ENCODE measurements at regions not wholly inside any gene's neighbourhood (a gene's known extent, or its start where the extent isn't known, plus 50 kb on each side); places are given as distances from the start of the nearest gene placed in this dataset.

DNA sequence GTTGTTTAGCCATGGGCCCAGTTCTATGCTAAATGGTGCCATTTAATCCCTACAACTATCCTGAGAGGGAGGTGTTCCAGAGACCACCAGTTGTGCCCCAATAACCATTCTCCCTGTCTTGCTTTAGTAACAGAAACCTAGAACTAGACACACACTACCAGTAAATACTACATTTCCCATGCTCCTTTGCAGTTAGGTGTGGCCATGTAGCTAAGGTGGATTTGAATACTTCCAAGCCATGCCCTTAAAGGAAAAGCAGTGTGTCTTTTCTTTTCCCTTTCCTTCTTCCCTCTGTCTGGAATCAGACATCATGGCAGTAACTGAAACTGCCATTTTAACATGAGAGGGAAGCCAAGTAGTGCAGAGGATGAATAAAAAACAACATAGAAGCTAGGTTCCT lies 90.9 kb upstream of the TMEM33 start:
- ATAC-seq = no peak
- no peak for DNase-seq
- H3K9me3 ChIP-seq = no peaks in the 10 kb centered on the region
- no peaks in the 10 kb centered on the region for H3K36me3 ChIP-seq
- peaks cover 0 to 42% (median 0%) of the 10 kb centered on the region in 9 donors for H3K27me3 ChIP-seq
- no peaks in the 10 kb centered on the region for H3K4me1 ChIP-seq
- TF ChIP-seq, protein P1, sequence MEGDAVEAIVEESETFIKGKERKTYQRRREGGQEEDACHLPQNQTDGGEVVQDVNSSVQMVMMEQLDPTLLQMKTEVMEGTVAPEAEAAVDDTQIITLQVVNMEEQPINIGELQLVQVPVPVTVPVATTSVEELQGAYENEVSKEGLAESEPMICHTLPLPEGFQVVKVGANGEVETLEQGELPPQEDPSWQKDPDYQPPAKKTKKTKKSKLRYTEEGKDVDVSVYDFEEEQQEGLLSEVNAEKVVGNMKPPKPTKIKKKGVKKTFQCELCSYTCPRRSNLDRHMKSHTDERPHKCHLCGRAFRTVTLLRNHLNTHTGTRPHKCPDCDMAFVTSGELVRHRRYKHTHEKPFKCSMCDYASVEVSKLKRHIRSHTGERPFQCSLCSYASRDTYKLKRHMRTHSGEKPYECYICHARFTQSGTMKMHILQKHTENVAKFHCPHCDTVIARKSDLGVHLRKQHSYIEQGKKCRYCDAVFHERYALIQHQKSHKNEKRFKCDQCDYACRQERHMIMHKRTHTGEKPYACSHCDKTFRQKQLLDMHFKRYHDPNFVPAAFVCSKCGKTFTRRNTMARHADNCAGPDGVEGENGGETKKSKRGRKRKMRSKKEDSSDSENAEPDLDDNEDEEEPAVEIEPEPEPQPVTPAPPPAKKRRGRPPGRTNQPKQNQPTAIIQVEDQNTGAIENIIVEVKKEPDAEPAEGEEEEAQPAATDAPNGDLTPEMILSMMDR (IDR thresholded peaks at IDR 0.05) = no peak
- TF ChIP-seq POLR2A (IDR thresholded peaks at IDR 0.05) = no peak
- intact Hi-C loops (cut with DNase I) = no loop called here
- H3K27ac ChIP-seq = no peak overlapping the region
- no peak overlapping the region for H3K4me3 ChIP-seq

DNA sequence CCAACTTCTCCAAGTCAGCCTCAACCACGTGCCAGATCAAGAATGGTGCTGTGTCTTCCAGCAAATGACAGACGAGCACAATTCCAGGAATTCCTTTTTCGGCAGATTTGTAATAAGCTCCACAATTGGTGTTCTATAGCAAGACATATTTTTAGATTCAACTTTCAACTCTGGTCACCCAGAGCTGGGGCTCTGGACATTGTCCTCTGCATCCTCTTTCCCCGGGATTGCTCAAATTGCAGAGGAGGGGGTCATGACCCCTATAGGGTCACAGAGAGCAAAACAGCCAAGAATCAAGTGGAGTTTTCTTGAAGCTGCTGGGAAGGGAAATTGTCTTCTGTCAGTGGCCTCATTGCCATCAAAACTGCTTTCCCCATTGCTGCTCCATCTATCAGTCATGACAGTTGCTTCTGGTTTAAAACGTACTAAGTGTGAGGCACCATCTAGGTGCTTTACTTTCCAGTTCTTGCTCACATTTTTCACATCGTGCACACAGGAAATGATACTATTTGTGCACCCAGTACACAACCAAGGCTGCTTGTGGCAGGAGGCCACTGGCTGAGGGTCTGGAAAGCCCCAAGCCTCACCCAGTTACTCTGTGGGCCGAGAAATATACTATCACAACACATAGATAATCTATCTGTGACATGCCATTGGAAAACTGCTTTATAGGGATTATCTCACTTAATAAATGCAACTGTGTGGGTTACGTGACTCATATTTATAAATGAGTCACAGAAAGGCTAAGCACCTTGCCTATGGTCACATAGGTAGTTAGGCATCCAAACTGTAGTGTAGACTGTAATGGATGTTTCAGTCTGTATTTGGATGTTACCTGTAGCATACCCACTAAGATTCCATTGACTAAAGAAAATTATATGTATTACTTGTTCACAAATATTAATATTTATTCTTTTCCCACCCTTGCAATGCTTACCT lies 91.7 kb upstream of the PHOX2B start:
- no peak for DNase-seq
- Histone ChIP-seq H3K4me1 (no peaks in the 10 kb centered on the region), H3K9me3 (no peaks in the 10 kb centered on the region), H3K4me3 (no peak overlapping the region), H3K27ac (no peak overlapping the region), H3K36me3 (no peaks in the 10 kb centered on the region), H3K27me3 (peaks cover 0 to 51% (median 3%) of the 10 kb centered on the region in 9 donors)
- no peak for TF ChIP-seq POLR2A (IDR thresholded peaks at IDR 0.05)
- TF ChIP-seq, protein P1 (IDR thresholded peaks at IDR 0.05) = no peak
- 28 to 41% (median 38%) methylated on average over 8 of the region's 8 CpGs for WGBS, 4 donors
- intact Hi-C loops (cut with DNase I) = no loop called here
- no peak for ATAC-seq

DNA sequence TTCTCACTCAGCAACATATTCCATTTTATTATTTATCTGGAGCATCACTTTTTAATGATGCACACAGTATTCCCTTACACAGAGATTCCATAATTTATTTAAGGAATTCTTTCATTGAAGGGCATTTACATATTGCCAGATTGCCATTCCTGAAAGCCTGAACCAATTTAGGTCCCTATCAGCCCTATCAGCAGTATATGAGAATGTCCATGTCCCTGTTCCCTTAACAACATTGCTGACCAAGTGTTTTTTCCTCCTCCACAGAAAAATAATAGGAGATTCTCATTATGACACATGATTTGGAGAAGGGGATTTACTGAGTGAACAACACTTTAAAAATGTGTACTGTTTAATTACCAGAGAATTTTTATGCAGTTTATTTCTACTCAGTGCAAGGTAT lies 90.1 kb upstream of the PHOX2B start:
- Histone ChIP-seq H3K9me3 (peaks cover 0 to under 1% (median 0%) of the 10 kb centered on the region in 12 donors), H3K27ac (no peak overlapping the region), H3K4me1 (no peaks in the 10 kb centered on the region), H3K4me3 (no peak overlapping the region), H3K27me3 (peaks cover 0 to 45% (median 3%) of the 10 kb centered on the region in 9 donors), H3K36me3 (no peaks in the 10 kb centered on the region)
- no peak for DNase-seq
- ATAC-seq = no peak
- TF ChIP-seq, protein P1 (IDR thresholded peaks at IDR 0.05) = no peak
- TF ChIP-seq POLR2A (IDR thresholded peaks at IDR 0.05) = no peak
- intact Hi-C loops (cut with DNase I) = no loop called here

DNA sequence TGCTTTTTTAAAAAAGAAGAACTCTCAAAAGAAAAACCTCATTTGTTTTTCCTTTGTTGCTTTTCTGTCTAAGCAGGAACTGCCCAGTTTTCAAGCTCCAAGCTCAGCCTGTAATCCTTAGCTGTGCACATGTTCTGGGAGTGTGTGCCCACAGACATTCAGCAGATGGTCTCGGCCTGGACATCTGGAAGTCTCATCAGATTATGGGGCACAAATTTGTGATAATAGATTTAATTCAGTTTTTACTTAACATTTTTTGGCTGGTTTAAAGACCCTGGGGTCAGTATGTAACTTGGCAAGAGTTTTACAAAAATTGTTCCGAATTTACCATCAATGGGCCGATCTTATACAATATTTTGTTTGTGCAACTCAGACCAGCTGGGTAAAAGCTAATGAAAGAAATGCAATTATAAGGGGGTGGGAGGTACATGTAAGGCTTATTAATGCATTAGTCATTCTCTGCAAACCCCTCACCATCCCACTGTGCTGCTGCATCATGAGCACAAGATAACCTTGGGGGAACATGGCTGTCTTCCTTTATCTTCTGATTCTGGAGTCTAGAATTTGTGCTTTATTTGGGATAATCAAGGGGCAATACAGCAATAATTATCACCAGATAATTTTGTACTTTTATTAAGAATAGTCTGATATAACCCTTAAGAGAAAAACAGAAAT lies 86.9 kb upstream of the PHOX2B start:
- 86 to 91% (median 88%) methylated on average over 3 of the region's 3 CpGs for WGBS, 4 donors
- ATAC-seq = no peak
- Histone ChIP-seq H3K4me3 (no peak overlapping the region), H3K9me3 (peaks cover 0 to 2% (median 0%) of the 10 kb centered on the region in 12 donors), H3K27ac (no peak overlapping the region), H3K36me3 (no peaks in the 10 kb centered on the region), H3K27me3 (peaks cover 0 to 24% (median 3%) of the 10 kb centered on the region in 9 donors), H3K4me1 (no peaks in the 10 kb centered on the region)
- intact Hi-C loops (cut with DNase I) = no loop called here
- TF ChIP-seq POLR2A (IDR thresholded peaks at IDR 0.05) = no peak
- TF ChIP-seq, protein P1 (IDR thresholded peaks at IDR 0.05) = no peak
- DNase-seq = no peak
